ENCODE measurements at regions not wholly inside any gene's neighbourhood (a gene's known extent, or its start where the extent isn't known, plus 50 kb on each side); places are given as distances from the start of the nearest gene placed in this dataset.
A peak's percentile ranks its signal among the peaks of the same experiment; 100 is the strongest.
"Not testable (repeated sequence)": the region's sequence is repeated elsewhere in the genome, so short reads cannot be mapped to it uniquely, and the experiment has no call there.

DNA sequence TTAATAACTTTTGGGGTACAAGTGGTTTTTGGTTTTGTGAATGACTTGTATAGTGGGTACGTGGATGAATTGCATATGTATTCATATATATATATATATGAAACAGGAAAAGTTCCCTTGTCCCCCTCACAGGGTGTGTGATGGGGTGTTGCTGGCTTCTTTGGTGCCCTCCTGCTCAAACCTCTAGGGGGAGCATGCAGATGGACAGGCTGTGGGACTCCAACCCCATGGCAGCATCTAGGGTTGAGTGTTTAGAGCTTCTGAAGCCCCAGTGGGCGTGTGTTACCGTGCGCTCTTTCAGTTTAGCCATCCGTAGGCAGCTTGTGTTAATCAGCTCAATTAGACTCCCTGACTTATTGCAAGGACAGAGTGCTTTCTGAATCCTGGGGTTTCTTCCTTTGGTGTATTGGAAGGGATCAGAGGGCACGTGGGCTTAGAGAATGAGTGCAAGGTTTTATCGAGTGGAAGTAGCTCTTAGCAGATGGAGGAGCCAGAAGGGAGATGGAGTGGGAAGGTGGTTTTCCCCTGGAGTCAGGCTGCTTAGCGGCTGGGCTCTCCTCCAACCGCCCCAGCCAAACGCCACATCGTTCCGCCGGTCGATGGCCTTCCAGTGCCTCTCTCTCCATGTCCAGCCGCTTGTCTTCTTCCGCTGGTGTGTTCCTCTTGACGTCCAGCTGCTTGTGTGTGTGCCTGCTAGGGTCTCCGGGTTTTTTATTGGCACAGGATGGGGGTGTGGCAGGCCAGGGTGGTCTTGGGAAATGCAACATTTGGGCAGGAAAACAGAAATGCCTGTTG is 674.4 kb upstream of the LCORL start:
- Histone ChIP-seq H3K27ac (no peak overlapping the region), H3K9me3 (no peaks in the 10 kb centered on the region), H3K36me3 (no peaks in the 10 kb centered on the region), H3K4me3 (no peak overlapping the region), H3K4me1 (no peaks in the 10 kb centered on the region), H3K27me3 (ENCODE audit: low read depth) (no peaks in the 10 kb centered on the region)
- DNase-seq (no peak), ATAC-seq (no peak)
- TF ChIP-seq, protein P1, sequence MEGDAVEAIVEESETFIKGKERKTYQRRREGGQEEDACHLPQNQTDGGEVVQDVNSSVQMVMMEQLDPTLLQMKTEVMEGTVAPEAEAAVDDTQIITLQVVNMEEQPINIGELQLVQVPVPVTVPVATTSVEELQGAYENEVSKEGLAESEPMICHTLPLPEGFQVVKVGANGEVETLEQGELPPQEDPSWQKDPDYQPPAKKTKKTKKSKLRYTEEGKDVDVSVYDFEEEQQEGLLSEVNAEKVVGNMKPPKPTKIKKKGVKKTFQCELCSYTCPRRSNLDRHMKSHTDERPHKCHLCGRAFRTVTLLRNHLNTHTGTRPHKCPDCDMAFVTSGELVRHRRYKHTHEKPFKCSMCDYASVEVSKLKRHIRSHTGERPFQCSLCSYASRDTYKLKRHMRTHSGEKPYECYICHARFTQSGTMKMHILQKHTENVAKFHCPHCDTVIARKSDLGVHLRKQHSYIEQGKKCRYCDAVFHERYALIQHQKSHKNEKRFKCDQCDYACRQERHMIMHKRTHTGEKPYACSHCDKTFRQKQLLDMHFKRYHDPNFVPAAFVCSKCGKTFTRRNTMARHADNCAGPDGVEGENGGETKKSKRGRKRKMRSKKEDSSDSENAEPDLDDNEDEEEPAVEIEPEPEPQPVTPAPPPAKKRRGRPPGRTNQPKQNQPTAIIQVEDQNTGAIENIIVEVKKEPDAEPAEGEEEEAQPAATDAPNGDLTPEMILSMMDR (IDR thresholded peaks at IDR 0.05), result no peak
- intact Hi-C loops (cut with DNase I), result no loop called here

DNA sequence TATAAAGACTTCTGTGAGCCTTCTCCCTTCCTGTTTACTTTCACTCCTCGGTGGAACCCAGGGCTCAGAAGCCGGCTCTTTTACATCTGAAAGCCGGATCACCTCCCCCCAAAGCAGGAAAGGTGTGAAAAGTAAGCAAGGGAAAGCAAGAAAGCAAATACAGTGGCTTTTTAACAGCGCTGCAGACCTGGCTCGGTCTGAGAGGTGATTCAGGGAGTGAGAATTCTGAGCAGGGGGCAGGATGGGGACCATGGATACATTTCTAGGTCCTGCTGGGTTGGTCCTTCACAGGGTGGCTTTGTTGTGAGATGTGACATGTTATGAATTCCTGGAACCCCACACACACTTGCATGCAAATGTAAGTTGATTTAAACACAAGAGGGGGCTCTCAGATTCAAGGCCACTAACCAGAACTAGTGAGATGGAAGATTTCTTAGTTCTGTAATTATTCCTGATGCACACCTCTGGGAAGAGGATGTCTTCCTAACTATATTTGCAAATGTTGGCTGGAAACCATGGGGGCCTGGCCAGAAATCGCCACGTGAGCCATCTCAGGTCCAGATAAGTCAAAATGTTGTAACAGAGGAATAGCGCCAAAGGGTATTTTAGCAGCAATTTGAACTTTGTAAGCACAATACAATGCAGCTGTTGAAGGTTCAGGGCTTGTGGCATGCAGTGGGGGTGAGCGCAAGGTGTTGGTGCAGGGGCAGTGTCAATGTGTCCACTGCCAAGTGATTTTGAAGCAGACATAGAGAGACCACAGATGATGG is 670.1 kb upstream of the LCORL start:
- Histone ChIP-seq H3K36me3 (no peaks in the 10 kb centered on the region), H3K9me3 (no peaks in the 10 kb centered on the region), H3K27ac (no peak overlapping the region), H3K4me3 (no peak overlapping the region), H3K4me1 (peaks cover 4% of the 10 kb centered on the region), H3K27me3 (ENCODE audit: low read depth) (no peaks in the 10 kb centered on the region)
- intact Hi-C loops (cut with DNase I), result no loop called here
- no peak for DNase-seq
- ATAC-seq, result peak; percentile 19 to 32
- TF ChIP-seq, protein P1 (IDR thresholded peaks at IDR 0.05), result no peak

DNA sequence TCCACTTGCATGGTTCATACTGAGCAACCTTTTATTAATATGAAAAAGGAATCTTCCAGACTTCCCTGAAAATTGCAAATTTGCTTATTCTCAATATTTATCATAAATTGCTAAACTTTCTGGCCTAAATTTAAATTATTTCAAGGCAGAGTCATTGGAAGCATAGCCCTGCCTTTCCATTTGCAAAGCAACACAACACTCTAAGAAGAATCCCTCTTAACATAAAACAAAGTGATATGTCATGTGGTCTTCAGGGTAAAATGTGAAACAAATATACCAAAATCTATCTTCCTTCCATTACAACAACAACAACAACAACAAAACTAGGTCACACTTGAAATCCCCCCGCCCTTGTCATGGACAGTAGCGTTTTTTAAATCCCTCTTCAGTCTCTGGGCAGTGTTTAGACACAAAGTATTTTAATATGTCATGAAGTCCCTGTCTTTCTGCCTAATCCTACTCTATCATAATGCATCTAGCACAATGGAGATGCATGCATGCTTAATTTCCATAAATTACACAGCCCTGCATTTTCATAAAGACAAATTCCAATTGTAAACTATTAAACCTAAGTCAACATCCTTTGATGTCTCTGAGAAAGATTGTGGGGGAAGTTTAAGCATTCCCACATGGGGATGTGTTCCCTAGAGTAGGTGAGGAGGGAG is 668.9 kb upstream of the LCORL start:
- ATAC-seq (no peak), DNase-seq (no peak)
- TF ChIP-seq, protein P1 (IDR thresholded peaks at IDR 0.05), result no peak
- H3K9me3 ChIP-seq, result no peaks in the 10 kb centered on the region
- peaks cover 4% of the 10 kb centered on the region for H3K4me1 ChIP-seq
- intact Hi-C loops (cut with DNase I), result no loop called here
- H3K27me3 ChIP-seq (ENCODE audit: low read depth), result no peaks in the 10 kb centered on the region
- H3K4me3 ChIP-seq, result no peak overlapping the region
- no peak overlapping the region for H3K27ac ChIP-seq
- no peaks in the 10 kb centered on the region for H3K36me3 ChIP-seq

DNA sequence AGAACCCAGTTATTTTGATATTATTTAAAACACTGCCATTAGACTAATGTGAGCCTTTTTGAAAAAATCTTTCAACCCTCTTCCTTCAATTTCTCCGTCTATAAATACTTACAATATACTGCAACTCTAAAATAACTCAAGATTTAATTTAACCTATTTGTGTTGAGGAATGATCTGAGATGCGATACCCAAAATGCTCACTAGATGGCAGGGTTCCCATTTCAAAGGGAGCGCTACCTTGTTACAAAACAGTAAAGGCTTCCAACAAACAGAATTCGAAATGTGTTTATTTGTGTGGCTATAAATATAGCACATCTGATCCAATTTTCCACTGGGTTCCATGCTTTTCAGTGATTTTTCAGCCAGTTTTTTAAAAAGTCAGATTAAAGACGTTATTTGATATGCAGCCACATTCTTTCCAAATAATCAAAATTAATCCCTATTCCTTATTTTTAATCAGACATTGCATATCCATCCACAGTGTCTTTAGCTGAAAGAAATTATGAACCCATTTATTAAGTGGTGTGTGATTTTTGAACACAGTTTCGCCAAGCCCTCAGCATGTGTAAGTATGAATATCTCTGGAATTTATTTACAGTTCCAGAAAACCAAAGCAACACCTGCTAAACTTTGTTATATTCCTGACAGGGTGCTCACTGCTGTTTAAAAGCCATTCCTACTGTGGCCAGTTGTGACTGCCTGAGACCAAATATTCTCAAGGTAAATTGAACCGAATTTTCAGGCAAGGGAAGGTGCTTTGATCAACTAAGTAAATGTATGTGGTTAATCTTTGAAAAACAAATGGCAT is 668.0 kb upstream of the LCORL start:
- peaks cover 4% of the 10 kb centered on the region for H3K4me1 ChIP-seq
- H3K27me3 ChIP-seq (ENCODE audit: low read depth), result no peaks in the 10 kb centered on the region
- H3K36me3 ChIP-seq, result no peaks in the 10 kb centered on the region
- TF ChIP-seq, protein P1 (IDR thresholded peaks at IDR 0.05), result peak; percentile 78
- DNase-seq (no peak), ATAC-seq (peak; percentile 56 to 75)
- no peaks in the 10 kb centered on the region for H3K9me3 ChIP-seq
- no peak overlapping the region for H3K27ac ChIP-seq
- intact Hi-C loops (cut with DNase I), result no loop called here
- H3K4me3 ChIP-seq, result no peak overlapping the region

DNA sequence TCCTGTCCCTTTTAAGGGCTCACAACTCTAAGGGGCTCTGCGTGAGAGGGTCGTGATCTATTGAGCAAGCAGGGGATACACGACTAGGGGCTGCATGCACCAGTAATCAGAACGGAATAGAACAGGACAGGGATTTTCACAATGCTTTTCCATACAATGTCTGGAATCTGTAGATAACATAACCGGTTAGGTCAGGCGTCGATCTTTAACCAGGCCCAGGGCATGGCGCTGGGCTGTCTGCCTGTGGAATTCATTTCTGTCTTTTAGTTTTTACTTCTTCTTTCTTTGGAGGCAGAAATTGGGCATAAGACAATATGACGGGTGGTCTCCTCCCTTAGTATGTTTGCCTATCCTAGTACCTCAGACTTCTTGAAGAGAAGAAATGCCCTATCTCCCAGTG is 666.8 kb upstream of the LCORL start:
- H3K4me3 ChIP-seq; DNase-seq; H3K27me3 ChIP-seq (ENCODE audit: low read depth); H3K36me3 ChIP-seq; intact Hi-C loops (cut with DNase I); ATAC-seq; H3K27ac ChIP-seq; H3K4me1 ChIP-seq; H3K9me3 ChIP-seq: not testable (repeated sequence)

All from lower lobe of right lung (tissue), 2 donors.